ENCODE measurements at regions not wholly inside any gene's neighbourhood (a gene's known extent, or its start where the extent isn't known, plus 50 kb on each side); places are given as distances from the start of the nearest gene placed in this dataset.

DNA sequence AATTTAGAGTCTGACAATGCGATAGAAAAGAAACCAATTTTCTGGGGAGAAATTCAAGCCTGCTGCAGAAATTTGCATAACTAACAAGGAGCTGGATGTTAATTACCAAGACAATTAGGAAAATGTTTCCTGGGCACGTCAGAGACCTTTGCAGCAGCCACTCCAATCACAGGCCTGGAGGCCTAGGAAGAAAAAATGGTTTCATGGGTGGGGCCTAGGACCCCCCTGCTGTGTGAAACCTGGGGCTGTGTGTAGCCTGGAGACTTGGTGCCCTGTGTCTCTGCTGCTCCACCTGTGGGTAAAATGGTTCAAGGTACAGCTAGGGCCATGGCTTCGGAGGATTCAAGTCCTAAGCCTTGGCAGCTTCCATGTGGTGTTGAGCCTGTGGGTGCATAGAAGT is 837.9 kb downstream of the OTOL1 start:
- H3K27me3 ChIP-seq (replicated peaks; ENCODE audit: insufficient read depth, low read depth, low read length, poor library complexity): no peaks in the 10 kb centered on the region
- H3K4me3 ChIP-seq (ENCODE audit: low read depth, low read length, poor library complexity, severe bottlenecking): no peak overlapping the region
- ChIA-PET CTCF (no interaction called here), POLR2A (ENCODE audit: low non-redundant PET) (no interaction called here)
- no TSS peak for BruUV-seq (replicated peaks)
- DNase-seq (ENCODE audit: low spot score): no peak
- no peak for TF ChIP-seq EZH2 (IDR thresholded peaks at IDR 0.05; ENCODE audit: borderline replicate concordance, low read depth, low read length, poor library complexity, severe bottlenecking)
- TF ChIP-seq, protein P1, sequence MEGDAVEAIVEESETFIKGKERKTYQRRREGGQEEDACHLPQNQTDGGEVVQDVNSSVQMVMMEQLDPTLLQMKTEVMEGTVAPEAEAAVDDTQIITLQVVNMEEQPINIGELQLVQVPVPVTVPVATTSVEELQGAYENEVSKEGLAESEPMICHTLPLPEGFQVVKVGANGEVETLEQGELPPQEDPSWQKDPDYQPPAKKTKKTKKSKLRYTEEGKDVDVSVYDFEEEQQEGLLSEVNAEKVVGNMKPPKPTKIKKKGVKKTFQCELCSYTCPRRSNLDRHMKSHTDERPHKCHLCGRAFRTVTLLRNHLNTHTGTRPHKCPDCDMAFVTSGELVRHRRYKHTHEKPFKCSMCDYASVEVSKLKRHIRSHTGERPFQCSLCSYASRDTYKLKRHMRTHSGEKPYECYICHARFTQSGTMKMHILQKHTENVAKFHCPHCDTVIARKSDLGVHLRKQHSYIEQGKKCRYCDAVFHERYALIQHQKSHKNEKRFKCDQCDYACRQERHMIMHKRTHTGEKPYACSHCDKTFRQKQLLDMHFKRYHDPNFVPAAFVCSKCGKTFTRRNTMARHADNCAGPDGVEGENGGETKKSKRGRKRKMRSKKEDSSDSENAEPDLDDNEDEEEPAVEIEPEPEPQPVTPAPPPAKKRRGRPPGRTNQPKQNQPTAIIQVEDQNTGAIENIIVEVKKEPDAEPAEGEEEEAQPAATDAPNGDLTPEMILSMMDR (conservative IDR thresholded peaks at IDR 0.05; ENCODE audit: low read depth, low read length): no peak
- no peaks in the 10 kb centered on the region for H3K36me3 ChIP-seq (ENCODE audit: insufficient read depth, low read length, poor library complexity, severe bottlenecking)
- no peaks in the 10 kb centered on the region for H3K9me3 ChIP-seq (ENCODE audit: low read depth, low read length, poor library complexity, severe bottlenecking)
- intact Hi-C loops (cut with micrococcal nuclease; ENCODE audit: unreplicated experiment): no loop called here
- no peaks in the 10 kb centered on the region for H3K4me1 ChIP-seq (ENCODE audit: insufficient read depth, low read length, poor library complexity, severe bottlenecking)
- no peak overlapping the region for H3K27ac ChIP-seq (ENCODE audit: low read depth, low read length, poor library complexity, severe bottlenecking)

DNA sequence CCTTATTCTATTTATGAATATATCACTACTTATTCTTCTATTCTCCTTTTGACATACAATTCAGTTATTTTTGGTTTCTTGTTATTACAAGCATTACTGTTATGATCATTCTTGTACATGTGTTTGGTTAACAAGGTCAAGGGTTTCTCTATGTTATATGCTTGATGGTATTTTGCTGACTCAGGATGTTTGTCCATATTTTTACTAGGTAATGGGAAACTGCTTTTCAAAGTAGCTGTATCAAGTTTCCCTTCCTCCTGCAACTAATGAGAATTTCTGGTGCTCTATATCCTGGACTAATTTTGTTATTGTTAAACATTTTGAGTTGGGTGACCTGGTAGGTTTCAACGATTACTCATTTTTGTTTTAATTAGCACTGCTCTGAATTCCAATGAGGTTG is 841.0 kb downstream of the OTOL1 start:
- no TSS peak for BruUV-seq (replicated peaks)
- H3K27me3 ChIP-seq (replicated peaks; ENCODE audit: insufficient read depth, low read depth, low read length, poor library complexity): no peaks in the 10 kb centered on the region
- CTCF ChIA-PET: no interaction called here
- H3K4me3 ChIP-seq (ENCODE audit: low read depth, low read length, poor library complexity, severe bottlenecking): no peak overlapping the region
- POLR2A ChIA-PET (ENCODE audit: low non-redundant PET): no interaction called here
- intact Hi-C loops (cut with micrococcal nuclease; ENCODE audit: unreplicated experiment): no loop called here
- DNase-seq (ENCODE audit: low spot score): no peak
- no peaks in the 10 kb centered on the region for H3K36me3 ChIP-seq (ENCODE audit: insufficient read depth, low read length, poor library complexity, severe bottlenecking)
- TF ChIP-seq, protein P1 (conservative IDR thresholded peaks at IDR 0.05; ENCODE audit: low read depth, low read length): no peak
- TF ChIP-seq EZH2 (IDR thresholded peaks at IDR 0.05; ENCODE audit: borderline replicate concordance, low read depth, low read length, poor library complexity, severe bottlenecking): no peak
- no peaks in the 10 kb centered on the region for H3K9me3 ChIP-seq (ENCODE audit: low read depth, low read length, poor library complexity, severe bottlenecking)
- H3K27ac ChIP-seq (ENCODE audit: low read depth, low read length, poor library complexity, severe bottlenecking): no peak overlapping the region
- H3K4me1 ChIP-seq (ENCODE audit: insufficient read depth, low read length, poor library complexity, severe bottlenecking): no peaks in the 10 kb centered on the region

DNA sequence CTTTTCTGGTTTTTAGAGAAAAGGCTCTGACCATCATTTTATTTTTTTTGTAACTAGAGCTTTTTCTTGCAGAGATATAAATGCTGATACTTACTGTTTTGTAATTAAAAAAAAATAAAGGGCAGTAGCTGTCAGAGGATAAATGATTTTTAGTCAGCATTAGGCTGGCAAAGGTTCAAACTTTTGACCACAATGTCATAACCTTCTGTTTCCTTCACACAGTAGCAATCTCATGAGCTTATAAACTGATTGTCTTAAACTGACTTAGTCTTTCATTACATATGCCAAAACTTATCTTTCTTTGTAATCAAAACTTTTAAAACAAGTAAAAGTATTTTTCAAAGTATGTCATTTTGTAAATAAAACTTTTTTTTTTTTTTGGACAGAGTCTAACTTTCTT is 841.9 kb downstream of the OTOL1 start:
- Histone ChIP-seq H3K9me3 (ENCODE audit: low read depth, low read length, poor library complexity, severe bottlenecking) (no peaks in the 10 kb centered on the region), H3K27me3 (replicated peaks; ENCODE audit: insufficient read depth, low read depth, low read length, poor library complexity) (no peaks in the 10 kb centered on the region), H3K4me1 (ENCODE audit: insufficient read depth, low read length, poor library complexity, severe bottlenecking) (no peaks in the 10 kb centered on the region), H3K36me3 (ENCODE audit: insufficient read depth, low read length, poor library complexity, severe bottlenecking) (no peaks in the 10 kb centered on the region), H3K4me3 (ENCODE audit: low read depth, low read length, poor library complexity, severe bottlenecking) (no peak overlapping the region), H3K27ac (ENCODE audit: low read depth, low read length, poor library complexity, severe bottlenecking) (no peak overlapping the region)
- DNase-seq (ENCODE audit: low spot score): no peak
- intact Hi-C loops (cut with micrococcal nuclease; ENCODE audit: unreplicated experiment): no loop called here
- TF ChIP-seq, protein P1 (conservative IDR thresholded peaks at IDR 0.05; ENCODE audit: low read depth, low read length): no peak
- TF ChIP-seq EZH2 (IDR thresholded peaks at IDR 0.05; ENCODE audit: borderline replicate concordance, low read depth, low read length, poor library complexity, severe bottlenecking): no peak
- BruUV-seq (replicated peaks): no TSS peak
- CTCF ChIA-PET: no interaction called here
- POLR2A ChIA-PET (ENCODE audit: low non-redundant PET): no interaction called here

Data from A673 (cell line).